ENCODE measurements at regions not wholly inside any gene's neighbourhood (a gene's known extent, or its start where the extent isn't known, plus 50 kb on each side); places are given as distances from the start of the nearest gene placed in this dataset.

GRCh38 chr1:214939180-214939579 lies 143.4 kb upstream of the KCNK2 start:
- TF ChIP-seq CTCF (IDR thresholded peaks at IDR 0.05) (no peak), POLR2AphosphoS5 (IDR thresholded peaks at IDR 0.05) (no peak)
